ENCODE measurements at regions not wholly inside any gene's neighbourhood (a gene's known extent, or its start where the extent isn't known, plus 50 kb on each side); places are given as distances from the start of the nearest gene placed in this dataset.

GRCh38 chr4:138537731-138538490, 295.8 kb upstream of the SLC7A11 start:
- Histone ChIP-seq H3K27ac (no peak overlapping the region), H3K4me1 (no peaks in the 10 kb centered on the region), H3K4me3 (no peak overlapping the region), H3K27me3 (no peaks in the 10 kb centered on the region), H3K9me3 (no peaks in the 10 kb centered on the region), H3K36me3 (no peaks in the 10 kb centered on the region)
- DNase-seq = no peak
- intact Hi-C loops (cut with DNase I; ENCODE audit: low total_unique reads) = no loop called here
- no peak for TF ChIP-seq CTCF (IDR thresholded peaks at IDR 0.05)

GRCh38 chr4:138535316-138535715, 293.2 kb upstream of the SLC7A11 start:
- no peaks in the 10 kb centered on the region for H3K36me3 ChIP-seq
- H3K27me3 ChIP-seq = no peaks in the 10 kb centered on the region
- H3K4me1 ChIP-seq = no peaks in the 10 kb centered on the region
- TF ChIP-seq CTCF (IDR thresholded peaks at IDR 0.05) (no peak), POLR2A (IDR thresholded peaks at IDR 0.05) (no peak)
- intact Hi-C loops (cut with DNase I; ENCODE audit: low total_unique reads) = no loop called here
- H3K9me3 ChIP-seq = peaks cover 0 to 6% of the 10 kb centered on the region in 2 donors
- DNase-seq = no peak
- H3K4me3 ChIP-seq = no peak overlapping the region
- no peak overlapping the region for H3K27ac ChIP-seq

- no peak for DNase-seq
- no peak overlapping the region for H3K4me3 ChIP-seq
- no peaks in the 10 kb centered on the region for H3K36me3 ChIP-seq
- H3K9me3 ChIP-seq = no peaks in the 10 kb centered on the region
- no peaks in the 10 kb centered on the region for H3K4me1 ChIP-seq
- intact Hi-C loops (cut with DNase I; ENCODE audit: low total_unique reads) = no loop called here
- TF ChIP-seq POLR2A (IDR thresholded peaks at IDR 0.05) (no peak), CTCF (IDR thresholded peaks at IDR 0.05) (no peak)
- no peaks in the 10 kb centered on the region for H3K27me3 ChIP-seq
- H3K27ac ChIP-seq = no peak overlapping the region
Measured at GRCh38 chr4:138522366-138522765, 280.2 kb upstream of the SLC7A11 start.

GRCh38 chr4:138521809-138522208, 279.7 kb upstream of the SLC7A11 start:
- intact Hi-C loops (cut with DNase I; ENCODE audit: low total_unique reads) = no loop called here
- Histone ChIP-seq H3K36me3 (no peaks in the 10 kb centered on the region), H3K27me3 (no peaks in the 10 kb centered on the region), H3K4me1 (no peaks in the 10 kb centered on the region), H3K9me3 (no peaks in the 10 kb centered on the region), H3K27ac (no peak overlapping the region), H3K4me3 (no peak overlapping the region)
- TF ChIP-seq CTCF (IDR thresholded peaks at IDR 0.05) (no peak), POLR2A (IDR thresholded peaks at IDR 0.05) (no peak)
- DNase-seq = no peak

GRCh38 chr4:138519436-138519835, 277.3 kb upstream of the SLC7A11 start:
- H3K27ac ChIP-seq = no peak overlapping the region
- no peak for DNase-seq
- no peaks in the 10 kb centered on the region for H3K9me3 ChIP-seq
- intact Hi-C loops (cut with DNase I; ENCODE audit: low total_unique reads) = no loop called here
- no peaks in the 10 kb centered on the region for H3K27me3 ChIP-seq
- H3K4me1 ChIP-seq = no peaks in the 10 kb centered on the region
- H3K4me3 ChIP-seq = no peak overlapping the region
- no peaks in the 10 kb centered on the region for H3K36me3 ChIP-seq
- TF ChIP-seq POLR2A (IDR thresholded peaks at IDR 0.05) (no peak), CTCF (IDR thresholded peaks at IDR 0.05) (no peak)

All from uterus (tissue), 3 donors.